H9 (cell line): ENCODE measurements at regions not wholly inside any gene's neighbourhood (a gene's known extent, or its start where the extent isn't known, plus 50 kb on each side); places are given as distances from the start of the nearest gene placed in this dataset.

Source experiments
- DNase-seq: peaks from one replicate; pipeline ENCODE4 v3.0.0-alpha.2; 2017
- H2AFZ ChIP-seq: one replicate; pipeline ENCODE4 v1.6.1; 2013; ENCODE audit warnings: mild to moderate bottlenecking, low read length, control low read depth, moderate library complexity
- H2AK5ac ChIP-seq: 2 replicates; pipeline ENCODE4 v1.6.1; 2013; ENCODE audit warnings: low read length, control low read depth, mixed read lengths; ENCODE audit not compliant: insufficient read length
- H2BK120ac ChIP-seq: one replicate; pipeline ENCODE4 v1.6.1; 2013; ENCODE audit warnings: low read depth, mild to moderate bottlenecking, low read length, control low read depth, inconsistent platforms; ENCODE audit not compliant: poor library complexity, severe bottlenecking
- H2BK12ac ChIP-seq: 2 replicates; pipeline ENCODE4 v1.6.1; 2013; ENCODE audit warnings: low read length, control low read depth, mixed read lengths, low read depth; ENCODE audit not compliant: insufficient read length
- H2BK15ac ChIP-seq: 2 replicates; pipeline ENCODE4 v1.6.1; 2013; ENCODE audit warnings: low read depth, low read length, control low read depth
- H2BK20ac ChIP-seq: one replicate; pipeline ENCODE4 v1.6.1; 2013; ENCODE audit warnings: low read depth, mild to moderate bottlenecking, low read length, control low read depth, inconsistent platforms; ENCODE audit not compliant: poor library complexity, severe bottlenecking
- H2BK5ac ChIP-seq: 2 replicates; pipeline ENCODE4 v1.6.1; 2013; ENCODE audit warnings: low read length, control low read depth, mixed read lengths; ENCODE audit not compliant: insufficient read length
- H3K14ac ChIP-seq: 2 replicates; pipeline ENCODE4 v1.6.1; 2013; ENCODE audit warnings: low read length, control low read depth; ENCODE audit not compliant: insufficient read depth
- H3K18ac ChIP-seq: 2 replicates; pipeline ENCODE4 v1.6.1; 2013; ENCODE audit warnings: low read depth, mild to moderate bottlenecking, mixed read lengths, low read length, control low read depth; ENCODE audit not compliant: insufficient read length
- H3K23ac ChIP-seq: 2 replicates; pipeline ENCODE4 v1.6.1; 2013; ENCODE audit warnings: low read length, control low read depth, mixed read lengths, low read depth; ENCODE audit not compliant: insufficient read length
- H3K23me2 ChIP-seq: 2 replicates; pipeline ENCODE4 v1.6.1; 2013; ENCODE audit warnings: low read depth, mild to moderate bottlenecking, mixed read lengths, low read length, control low read depth; ENCODE audit not compliant: insufficient read length, poor library complexity, severe bottlenecking
- H3K27ac ChIP-seq: 2 replicates; pipeline ENCODE4 v1.5.1; 2013; ENCODE audit warnings: low read length, control low read depth, mixed read lengths, low read depth; ENCODE audit not compliant: insufficient read length
- H3K27me3 ChIP-seq: 2 replicates; pipeline ENCODE4 v1.6.1; 2013; ENCODE audit warnings: low read length, control low read depth, inconsistent platforms; ENCODE audit not compliant: insufficient read depth
- H3K4ac ChIP-seq: 2 replicates; pipeline ENCODE4 v1.6.1; 2013; ENCODE audit warnings: low read depth, mild to moderate bottlenecking, control low read depth, inconsistent platforms, low read length, moderate library complexity
- H3K4me1 ChIP-seq: 2 replicates; pipeline ENCODE4 v1.6.1; 2013; ENCODE audit warnings: low read length, control low read depth, inconsistent platforms; ENCODE audit not compliant: insufficient read depth
- H3K4me2 ChIP-seq: 2 replicates; pipeline ENCODE4 v1.6.1; 2013; ENCODE audit warnings: low read length, control low read depth, mixed read lengths; ENCODE audit not compliant: insufficient read length, insufficient read depth
- H3K56ac ChIP-seq: 2 replicates; pipeline ENCODE4 v1.6.1; 2013; ENCODE audit warnings: low read depth, mild to moderate bottlenecking, mixed read lengths, low read length, control low read depth; ENCODE audit not compliant: insufficient read length
- H3K79me1 ChIP-seq: 2 replicates; pipeline ENCODE4 v1.6.1; 2013; ENCODE audit warnings: low read depth, mild to moderate bottlenecking, moderate library complexity, low read length, control low read depth, inconsistent platforms; ENCODE audit not compliant: insufficient read depth, poor library complexity, severe bottlenecking
- H3K79me2 ChIP-seq: 2 replicates; pipeline ENCODE4 v1.6.1; 2013; ENCODE audit warnings: low read length, control low read depth, inconsistent platforms; ENCODE audit not compliant: insufficient read depth
- H3K9ac ChIP-seq: 2 replicates; pipeline ENCODE4 v1.6.1; 2013; ENCODE audit warnings: low read length, control low read depth, mixed read lengths; ENCODE audit not compliant: insufficient read length; ENCODE audit errors: extremely low read depth
- H3K9me3 ChIP-seq: one replicate; pipeline ENCODE4 v1.6.1; 2013; ENCODE audit warnings: low read depth, low read length, inconsistent platforms; ENCODE audit not compliant: control insufficient read depth
- H3T11ph ChIP-seq: one replicate; pipeline ENCODE4 v1.6.1; 2013; ENCODE audit warnings: mild to moderate bottlenecking, low read length, control low read depth, inconsistent platforms
- H4K20me1 ChIP-seq: one replicate; pipeline ENCODE4 v1.6.1; 2013; ENCODE audit not compliant: control insufficient read depth, insufficient read length, insufficient read depth
- H4K5ac ChIP-seq: 2 replicates; pipeline ENCODE4 v1.6.1; 2013; ENCODE audit warnings: low read depth, mild to moderate bottlenecking, mixed read lengths, low read length, control low read depth; ENCODE audit not compliant: insufficient read length
- H4K8ac ChIP-seq: replicated peaks from 2 replicates; pipeline ENCODE4 v1.6.1; 2013; ENCODE audit warnings: low read length, control low read depth, mixed read lengths, low read depth; ENCODE audit not compliant: insufficient read length
- H4K91ac ChIP-seq: 2 replicates; pipeline ENCODE4 v1.6.1; 2013; ENCODE audit warnings: low read depth, mild to moderate bottlenecking, moderate library complexity, mixed read lengths, low read length, control low read depth; ENCODE audit not compliant: insufficient read length
- H3K27ac Mint-ChIP-seq, 3 experiments: 2 replicates in 2 of 3; 3 replicates in 1 of 3; pipeline ENCODE4 v1.8.0; 2020 to 2021; ENCODE audit warnings: mixed read lengths in 3 of 3, mild to moderate bottlenecking in 1 of 3, moderate library complexity in 1 of 3
- H3K27me3 Mint-ChIP-seq: 2 replicates; pipeline ENCODE4 v1.8.0; 2021; ENCODE audit warnings: low read depth, mild to moderate bottlenecking, moderate library complexity, mixed read lengths
- H3K36me3 Mint-ChIP-seq, 3 experiments: 2 replicates in 2 of 3; 3 replicates in 1 of 3; pipeline ENCODE4 v1.8.0; 2020 to 2021; ENCODE audit warnings: low read depth in 3 of 3, mixed read lengths in 3 of 3; ENCODE audit not compliant: insufficient read depth in 1 of 3
- H3K4me1 Mint-ChIP-seq, 2 experiments: 2 replicates each; pipeline ENCODE4 v1.8.0; 2020; ENCODE audit warnings: mixed read lengths in 2 of 2
- H3K4me3 Mint-ChIP-seq, 2 experiments: 2 replicates in 1 of 2; 3 replicates in 1 of 2; pipeline ENCODE4 v1.8.0; 2020 to 2021; ENCODE audit warnings: mild to moderate bottlenecking in 2 of 2, mixed read lengths in 2 of 2, moderate library complexity in 1 of 2
- H3K9me3 Mint-ChIP-seq, 2 experiments: 2 replicates in 1 of 2; 3 replicates in 1 of 2; pipeline ENCODE4 v1.8.0; 2020; ENCODE audit warnings: mild to moderate bottlenecking in 2 of 2, mixed read lengths in 2 of 2, moderate library complexity in 1 of 2
- WGBS: extraction: QIAGEN DNeasy Blood & Tissue Kit; methylation state at CpG from one replicate; pipeline ENCODE4 v1.1.7; 2013; ENCODE audit warnings: missing lambda C conversion rate, low lambda C conversion rate, mixed read lengths; ENCODE audit not compliant: insufficient read length; ENCODE audit errors: extremely low coverage; 5-methylcytosine and 5-hydroxymethylcytosine counted together
- TF ChIP-seq, protein P1 (sequence below): fragments of 200-600 bp; sonication (generic); conservative IDR thresholded peaks from 3 replicates; pipeline ENCODE4 v1.8.0; 2021; ENCODE audit warnings: antibody characterized with exemption, mild to moderate bottlenecking

DNA sequence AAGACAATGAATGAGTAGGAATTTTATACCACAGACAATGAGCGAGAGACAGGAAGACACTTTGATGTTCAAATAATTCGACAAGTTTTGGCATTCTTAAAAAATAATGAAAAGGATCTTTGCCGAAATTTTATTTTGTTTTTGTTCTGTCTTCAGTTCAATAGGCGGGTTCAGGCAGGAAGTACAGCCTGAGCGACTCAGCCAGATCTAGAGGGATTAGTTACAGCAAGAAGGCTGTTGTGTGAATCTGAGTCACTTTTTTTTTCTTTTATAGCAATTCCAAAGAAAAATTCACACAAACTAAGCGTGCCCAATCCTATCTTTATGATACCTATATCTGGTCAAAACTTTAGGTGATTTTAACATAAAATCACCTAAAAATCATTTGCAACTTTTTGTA is 505.4 kb upstream of the FAM241A start:
- no peak overlapping the region for H3K4me3 Mint-ChIP-seq
- no peak overlapping the region for H2AK5ac ChIP-seq
- H3K27ac ChIP-seq, result no peak overlapping the region
- no peak overlapping the region for H3K14ac ChIP-seq
- H4K91ac ChIP-seq, result no peak overlapping the region
- H4K5ac ChIP-seq, result no peak overlapping the region
- no peaks in the 10 kb centered on the region for H3K79me1 ChIP-seq
- H3K36me3 Mint-ChIP-seq, result no peaks in the 10 kb centered on the region
- no peak overlapping the region for H3K4ac ChIP-seq
- TF ChIP-seq, protein P1, sequence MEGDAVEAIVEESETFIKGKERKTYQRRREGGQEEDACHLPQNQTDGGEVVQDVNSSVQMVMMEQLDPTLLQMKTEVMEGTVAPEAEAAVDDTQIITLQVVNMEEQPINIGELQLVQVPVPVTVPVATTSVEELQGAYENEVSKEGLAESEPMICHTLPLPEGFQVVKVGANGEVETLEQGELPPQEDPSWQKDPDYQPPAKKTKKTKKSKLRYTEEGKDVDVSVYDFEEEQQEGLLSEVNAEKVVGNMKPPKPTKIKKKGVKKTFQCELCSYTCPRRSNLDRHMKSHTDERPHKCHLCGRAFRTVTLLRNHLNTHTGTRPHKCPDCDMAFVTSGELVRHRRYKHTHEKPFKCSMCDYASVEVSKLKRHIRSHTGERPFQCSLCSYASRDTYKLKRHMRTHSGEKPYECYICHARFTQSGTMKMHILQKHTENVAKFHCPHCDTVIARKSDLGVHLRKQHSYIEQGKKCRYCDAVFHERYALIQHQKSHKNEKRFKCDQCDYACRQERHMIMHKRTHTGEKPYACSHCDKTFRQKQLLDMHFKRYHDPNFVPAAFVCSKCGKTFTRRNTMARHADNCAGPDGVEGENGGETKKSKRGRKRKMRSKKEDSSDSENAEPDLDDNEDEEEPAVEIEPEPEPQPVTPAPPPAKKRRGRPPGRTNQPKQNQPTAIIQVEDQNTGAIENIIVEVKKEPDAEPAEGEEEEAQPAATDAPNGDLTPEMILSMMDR, result no peak
- H3K4me2 ChIP-seq, result no peak overlapping the region
- no peaks in the 10 kb centered on the region for H3K23me2 ChIP-seq
- H3K9me3 Mint-ChIP-seq, result no peaks in the 10 kb centered on the region
- no peak overlapping the region for H3K18ac ChIP-seq
- H3K9me3 ChIP-seq, result no peaks in the 10 kb centered on the region
- H2BK5ac ChIP-seq, result no peak overlapping the region
- H2BK12ac ChIP-seq, result no peak overlapping the region
- H3K4me1 ChIP-seq, result no peaks in the 10 kb centered on the region
- H3K4me1 Mint-ChIP-seq, result peaks cover 0 to 2% of the 10 kb centered on the region in 2 experiments; a peak in 1 of 4 replicates
- no peak overlapping the region for H2AFZ ChIP-seq
- H3K23ac ChIP-seq, result no peak overlapping the region
- H3T11ph ChIP-seq, result no peak overlapping the region
- no peak overlapping the region for H2BK120ac ChIP-seq
- H3K9ac ChIP-seq, result no peak overlapping the region
- no peak for DNase-seq
- no peak overlapping the region for H2BK15ac ChIP-seq
- H3K79me2 ChIP-seq, result no peaks in the 10 kb centered on the region
- H3K56ac ChIP-seq, result no peak overlapping the region
- WGBS, result no CpG with 5 or more reads among the region's 6 CpGs
- no peak overlapping the region for H2BK20ac ChIP-seq
- H3K27me3 Mint-ChIP-seq, result no peaks in the 10 kb centered on the region
- H3K27ac Mint-ChIP-seq, result no peak overlapping the region
- H4K8ac ChIP-seq, result no peak overlapping the region
- no peaks in the 10 kb centered on the region for H3K27me3 ChIP-seq
- no peaks in the 10 kb centered on the region for H4K20me1 ChIP-seq
